NCI-H2171 (cell line): ENCODE measurements at regions not wholly inside any gene's neighbourhood (a gene's known extent, or its start where the extent isn't known, plus 50 kb on each side); places are given as distances from the start of the nearest gene placed in this dataset.
"Not testable (repeated sequence)": the region's sequence is repeated elsewhere in the genome, so short reads cannot be mapped to it uniquely, and the experiment has no call there.

Experiments
- DNase-seq: peaks from one replicate; lab custom pipeline; 2025; lab: John Stamatoyannopoulos, UW

GRCh38 chr9:85880507-85880906 lies 60.4 kb upstream of the NAA35 start:
- not testable (repeated sequence) for DNase-seq

- no peak for DNase-seq
Observed at GRCh38 chr9:85884256-85884655, 56.7 kb upstream of the NAA35 start.

- DNase-seq, result no peak
Observed at GRCh38 chr9:85890962-85891361, 50.0 kb upstream of the NAA35 start.
